T-cell (primary cell): ENCODE measurements at regions not wholly inside any gene's neighbourhood (a gene's known extent, or its start where the extent isn't known, plus 50 kb on each side); places are given as distances from the start of the nearest gene placed in this dataset.

Experiments
- ATAC-seq, 4 experiments: fragments of 200-7000 bp in 3 of 4; fragments of 150-1000 bp in 1 of 4; cut with Tn5 transposase; replicated peaks in 1 of 4; 1 replicate in 3 of 4; 2 replicates in 1 of 4; pipeline ENCODE4 v1.10.0; 2021; ENCODE audit warnings: moderate library complexity in 3 of 4, mild to moderate bottlenecking in 2 of 4, moderate number of reproducible peaks in 1 of 4
- CTCF ChIA-PET, 2 donors: fragments of 300-600 bp; sonication (Branson Sonifier 250); formaldehyde crosslinking; loops; one replicate each; lab custom pipeline; 2022; ENCODE audit warnings: antibody characterized with exemption in 2 of 2; lab: Charles Lee
- POLR2A ChIA-PET, 2 donors: fragments of 300-600 bp; sonication (Branson Sonifier 250); formaldehyde crosslinking; loops; one replicate each; lab custom pipeline; 2022; ENCODE audit warnings: antibody characterized with exemption in 2 of 2; lab: Charles Lee
- DNase-seq, 35 experiments: peaks; one replicate each; pipeline versions ENCODE4 v3.0.0 to v3.0.0-alpha.2; 2013 to 2023
- H3K27ac ChIP-seq: one replicate; pipeline ENCODE4 v1.5.1; 2013; ENCODE audit warnings: low read length
- H3K27me3 ChIP-seq, 2 experiments: replicated peaks in 1 of 2; 1 replicate in 1 of 2; 2 replicates in 1 of 2; pipeline versions ENCODE4 v1.6.1 to v1.7.0; 2013; ENCODE audit warnings: low read length in 1 of 2, mixed read lengths in 1 of 2; ENCODE audit not compliant: control insufficient read depth in 2 of 2, insufficient read depth in 2 of 2; ENCODE audit errors: extremely low read depth in 1 of 2
- H3K36me3 ChIP-seq, 2 donors: 1 replicate in 1 of 2; 2 replicates in 1 of 2; pipeline versions ENCODE4 v1.6.1 to v1.7.0; 2013; ENCODE audit warnings: low read length in 1 of 2; ENCODE audit not compliant: control insufficient read depth in 2 of 2, insufficient read depth in 1 of 2; ENCODE audit errors: extremely low read depth in 1 of 2
- H3K4me1 ChIP-seq, 2 experiments: 1 replicate in 1 of 2; 2 replicates in 1 of 2; pipeline versions ENCODE4 v1.6.1 to v1.7.0; 2013; ENCODE audit warnings: low read length in 2 of 2, mixed read lengths in 1 of 2; ENCODE audit not compliant: insufficient read depth in 2 of 2, control insufficient read depth in 1 of 2; ENCODE audit errors: extremely low read depth in 1 of 2
- H3K4me3 ChIP-seq, 2 donors: 1 replicate in 1 of 2; 2 replicates in 1 of 2; pipeline versions ENCODE4 v1.5.1 to v1.7.0; 2013; ENCODE audit warnings: mild to moderate bottlenecking in 2 of 2, low read length in 1 of 2, moderate library complexity in 1 of 2; ENCODE audit not compliant: control insufficient read depth in 1 of 2; ENCODE audit errors: extremely low read depth in 1 of 2
- H3K9me3 ChIP-seq: 2 replicates; pipeline ENCODE4 v1.7.0; 2013
- H3K27ac Mint-ChIP-seq, 2 donors: one replicate each; pipeline ENCODE4 v1.8.0; 2020 to 2021; ENCODE audit warnings: mild to moderate bottlenecking in 2 of 2, mixed read lengths in 2 of 2
- H3K27me3 Mint-ChIP-seq, 2 donors: one replicate each; pipeline ENCODE4 v1.8.0; 2021 to 2022; ENCODE audit warnings: mixed read lengths in 2 of 2
- H3K36me3 Mint-ChIP-seq: one replicate; pipeline ENCODE4 v1.8.0; 2021; ENCODE audit warnings: mixed read lengths
- H3K4me1 Mint-ChIP-seq, 3 donors: one replicate each; pipeline ENCODE4 v1.8.0; 2020 to 2022; ENCODE audit warnings: mixed read lengths in 3 of 3, mild to moderate bottlenecking in 1 of 3
- H3K4me3 Mint-ChIP-seq, 3 donors: one replicate each; pipeline ENCODE4 v1.8.0; 2020 to 2022; ENCODE audit warnings: mild to moderate bottlenecking in 3 of 3, mixed read lengths in 3 of 3, moderate library complexity in 3 of 3
- H3K9me3 Mint-ChIP-seq, 3 donors: one replicate each; pipeline ENCODE4 v1.8.0; 2020 to 2022; ENCODE audit warnings: mixed read lengths in 3 of 3
- WGBS: methylation state at CpG from one replicate; pipeline ENCODE4 v1.1.5; 2013; ENCODE audit warnings: missing lambda C conversion rate; ENCODE audit not compliant: insufficient coverage; 5-methylcytosine and 5-hydroxymethylcytosine counted together

DNA sequence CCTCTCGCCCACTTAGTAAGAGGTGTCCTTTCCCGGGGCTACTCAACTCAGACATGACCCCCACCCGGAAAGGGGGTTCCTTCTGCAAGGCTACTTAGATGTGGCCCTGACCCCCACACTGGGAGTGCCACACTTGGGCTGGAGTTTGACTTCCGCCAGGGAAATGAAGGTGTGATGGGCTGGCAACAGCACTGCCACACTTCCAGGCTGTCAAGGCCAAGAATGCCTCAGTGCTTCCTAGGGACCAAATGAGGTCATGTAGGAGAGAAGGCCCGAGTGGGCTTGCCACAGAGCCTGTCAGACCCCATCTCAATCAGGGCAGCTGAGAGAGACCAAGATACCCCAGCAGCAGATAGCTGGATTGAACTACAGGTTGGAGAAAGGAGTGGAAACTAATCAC is 55.5 kb downstream of the DRD1 start:
- H3K27me3 Mint-ChIP-seq: peaks cover 11 to 17% of the 10 kb centered on the region in 2 donors

DNA sequence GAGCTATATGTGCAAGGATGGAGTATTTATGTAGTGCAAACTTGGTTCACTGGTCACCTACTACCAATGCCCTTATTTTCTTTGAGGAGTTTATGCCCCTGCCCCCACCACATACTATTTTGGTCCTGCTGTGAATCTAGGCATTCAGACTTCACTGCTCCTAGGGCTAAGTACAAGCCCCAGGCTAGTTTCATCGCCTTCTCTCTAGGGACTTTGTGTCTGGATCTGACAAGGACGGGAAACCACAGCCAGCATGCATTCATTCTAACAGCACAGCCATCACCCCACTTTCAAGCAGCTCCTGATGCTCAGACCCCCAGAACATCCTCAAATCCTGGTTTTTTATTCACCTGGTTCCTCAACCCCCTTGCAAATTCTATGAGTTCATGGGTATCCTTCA is 56.8 kb downstream of the DRD1 start:
- Mint-ChIP-seq H3K9me3 (no peaks in the 10 kb centered on the region), H3K27me3 (peaks cover 14 to 29% of the 10 kb centered on the region in 2 donors), H3K4me3 (no peak overlapping the region), H3K4me1 (no peaks in the 10 kb centered on the region), H3K27ac (no peak overlapping the region), H3K36me3 (no peaks in the 10 kb centered on the region)
- ATAC-seq (no peak), DNase-seq (no peak)
- CTCF ChIA-PET: no interaction called here
- 61% methylated on average over 2 of the region's 2 CpGs for WGBS
- H3K27ac ChIP-seq: no peak overlapping the region
- POLR2A ChIA-PET: no interaction called here
- H3K4me1 ChIP-seq: no peaks in the 10 kb centered on the region
- H3K27me3 ChIP-seq: peaks cover 2 to 4% of the 10 kb centered on the region in 2 experiments
- no peak overlapping the region for H3K4me3 ChIP-seq
- H3K36me3 ChIP-seq: no peaks in the 10 kb centered on the region
- no peaks in the 10 kb centered on the region for H3K9me3 ChIP-seq

More for the DNA sequence above, 55.5 kb downstream of the DRD1 start:
- no peaks in the 10 kb centered on the region for H3K9me3 ChIP-seq
- ChIA-PET CTCF (no interaction called here), POLR2A (interaction anchor here in 1 of 2 donors (0.6 kb wide), 2 partner anchors 10 to 386 kb away, joined by 3 to 5 read pairs; no protein-coding TSS in a partner anchor)
- no peak overlapping the region for H3K4me3 ChIP-seq
- no peaks in the 10 kb centered on the region for H3K4me1 Mint-ChIP-seq
- peaks cover 2 to 6% of the 10 kb centered on the region in 2 experiments for H3K27me3 ChIP-seq
- ATAC-seq (no peak), DNase-seq (no peak)
- WGBS: 84% methylated on average over 2 of the region's 5 CpGs
- H3K4me1 ChIP-seq: no peaks in the 10 kb centered on the region
- H3K36me3 ChIP-seq: no peaks in the 10 kb centered on the region
- H3K27ac ChIP-seq: no peak overlapping the region
- no peaks in the 10 kb centered on the region for H3K9me3 Mint-ChIP-seq
- H3K27ac Mint-ChIP-seq: no peak overlapping the region
- no peak overlapping the region for H3K4me3 Mint-ChIP-seq
- no peaks in the 10 kb centered on the region for H3K36me3 Mint-ChIP-seq

DNA sequence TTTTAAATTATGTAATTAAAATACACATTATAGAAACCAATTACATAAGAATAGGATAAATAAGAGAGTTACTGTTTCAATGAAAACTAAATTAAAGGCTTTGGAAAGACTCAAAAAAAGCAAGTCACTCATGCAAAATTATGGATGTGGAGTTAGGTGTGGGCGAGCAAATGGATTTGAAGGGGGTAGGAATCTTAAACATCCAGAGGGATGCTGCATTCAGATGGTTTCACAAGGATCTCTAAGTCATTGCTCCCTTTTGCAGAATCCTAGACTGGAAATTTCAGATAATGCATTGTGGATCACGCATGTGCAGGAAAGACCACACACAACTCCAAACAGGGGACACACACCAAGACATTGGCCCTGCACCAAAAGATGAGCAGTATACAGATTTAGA is 57.5 kb downstream of the DRD1 start:
- H3K27ac Mint-ChIP-seq: no peak overlapping the region
- no peak for DNase-seq
- no peak overlapping the region for H3K4me3 ChIP-seq
- H3K27me3 Mint-ChIP-seq: peaks cover 12 to 29% of the 10 kb centered on the region in 2 donors
- H3K27me3 ChIP-seq: peaks cover 2 to 3% of the 10 kb centered on the region in 2 experiments
- no peaks in the 10 kb centered on the region for H3K36me3 ChIP-seq
- no peaks in the 10 kb centered on the region for H3K4me1 ChIP-seq
- no peaks in the 10 kb centered on the region for H3K4me1 Mint-ChIP-seq
- POLR2A ChIA-PET: no interaction called here
- ATAC-seq: no peak
- no peaks in the 10 kb centered on the region for H3K9me3 Mint-ChIP-seq
- H3K36me3 Mint-ChIP-seq: no peaks in the 10 kb centered on the region
- H3K4me3 Mint-ChIP-seq: no peak overlapping the region
- no peaks in the 10 kb centered on the region for H3K9me3 ChIP-seq
- WGBS: 67% methylated on average over 1 of the region's 2 CpGs
- H3K27ac ChIP-seq: no peak overlapping the region
- CTCF ChIA-PET: no interaction called here

DNA sequence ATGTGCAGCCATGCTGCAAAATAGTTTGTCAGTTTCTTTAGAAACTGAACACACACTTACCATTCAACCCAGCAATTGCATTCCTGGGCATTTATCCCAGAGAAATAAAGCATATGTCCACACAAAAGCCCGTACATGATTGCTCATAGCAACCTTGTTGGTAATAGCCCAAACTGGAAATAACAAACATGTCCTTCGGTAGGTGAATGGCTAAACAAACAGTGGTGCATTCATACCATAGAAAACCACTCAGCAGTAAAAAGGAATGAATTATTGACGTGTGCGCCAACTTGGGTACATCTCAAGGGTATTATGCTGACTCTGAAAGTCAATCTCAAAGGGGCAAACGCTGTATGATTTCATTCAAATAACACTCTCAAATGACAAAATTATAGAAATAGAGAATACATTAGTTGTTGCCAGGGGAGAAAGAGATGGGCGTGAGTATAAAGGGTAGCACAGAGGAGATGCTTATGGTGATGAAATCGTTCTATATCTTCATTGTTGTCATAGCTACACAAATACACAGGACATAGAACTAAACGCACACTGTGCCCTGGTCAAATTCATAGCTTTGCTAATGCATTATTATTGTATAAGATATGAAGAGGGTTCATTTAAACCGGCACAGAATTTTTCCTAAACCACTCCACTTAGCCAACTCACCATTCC is 58.2 kb downstream of the DRD1 start:
- ChIA-PET POLR2A (no interaction called here), CTCF (no interaction called here)
- Mint-ChIP-seq H3K4me3 (no peak overlapping the region), H3K27me3 (peaks cover 17 to 34% of the 10 kb centered on the region in 2 donors), H3K4me1 (no peaks in the 10 kb centered on the region), H3K36me3 (no peaks in the 10 kb centered on the region), H3K9me3 (no peaks in the 10 kb centered on the region), H3K27ac (no peak overlapping the region)
- Histone ChIP-seq H3K27me3 (peaks cover 2 to 3% of the 10 kb centered on the region in 2 experiments), H3K9me3 (no peaks in the 10 kb centered on the region), H3K4me3 (no peak overlapping the region), H3K4me1 (no peaks in the 10 kb centered on the region), H3K36me3 (no peaks in the 10 kb centered on the region), H3K27ac (no peak overlapping the region)
- DNase-seq (no peak), ATAC-seq (no peak)
- 100% methylated on average over 1 of the region's 9 CpGs for WGBS

DNA sequence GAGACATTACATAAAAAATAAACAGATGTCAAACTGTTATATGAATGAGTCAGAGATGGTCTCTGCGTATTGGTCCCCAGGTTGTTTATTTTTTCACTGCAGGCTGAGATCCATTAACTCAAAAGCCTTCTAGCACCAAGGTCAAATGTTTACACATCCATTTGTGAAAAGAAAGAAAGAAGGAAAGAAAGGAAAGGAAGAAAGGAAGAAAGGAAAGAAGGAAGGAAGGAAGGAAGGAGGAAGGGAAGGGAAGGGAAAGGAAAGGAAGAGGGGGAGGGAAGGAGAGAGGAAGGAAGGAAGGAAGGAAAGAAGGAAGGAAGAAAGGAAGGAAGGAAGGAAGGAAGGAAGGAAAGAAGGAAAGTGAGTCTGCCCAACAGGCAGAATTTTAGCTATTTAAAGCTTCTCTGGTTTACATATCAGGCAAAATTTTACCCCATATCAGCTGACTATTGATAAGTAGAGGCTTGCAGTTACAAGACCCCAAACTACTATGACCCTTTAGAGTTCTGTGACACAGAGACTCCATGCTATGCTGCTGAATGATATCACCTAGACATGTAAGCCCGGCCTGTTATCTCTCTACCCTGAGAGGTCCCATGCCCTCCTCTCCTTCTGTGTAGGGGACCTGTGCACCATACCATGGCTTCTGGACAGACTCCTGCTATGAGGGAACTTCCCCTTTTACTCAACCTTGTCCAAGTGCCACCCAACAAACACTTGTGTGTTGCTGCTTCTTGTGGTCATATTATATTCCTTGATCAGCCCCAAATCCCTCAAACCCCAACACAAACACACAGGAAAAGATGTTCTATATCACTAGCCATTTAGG is 59.0 kb downstream of the DRD1 start:
- H3K4me3 ChIP-seq: no peak overlapping the region
- Mint-ChIP-seq H3K9me3 (no peaks in the 10 kb centered on the region), H3K4me3 (no peak overlapping the region), H3K4me1 (no peaks in the 10 kb centered on the region), H3K27ac (no peak overlapping the region), H3K36me3 (no peaks in the 10 kb centered on the region), H3K27me3 (peaks cover 15 to 34% of the 10 kb centered on the region in 2 donors)
- DNase-seq (no peak), ATAC-seq (no peak)
- H3K27me3 ChIP-seq: peaks cover 2 to 3% of the 10 kb centered on the region in 2 experiments
- H3K4me1 ChIP-seq: no peaks in the 10 kb centered on the region
- no peak overlapping the region for H3K27ac ChIP-seq
- CTCF ChIA-PET: interaction anchor here in 1 of 2 donors (0.7 kb wide), 1 partner anchor 27 kb away, joined by 3 read pairs; no protein-coding TSS in a partner anchor
- no peaks in the 10 kb centered on the region for H3K9me3 ChIP-seq
- POLR2A ChIA-PET: no interaction called here
- WGBS: 100% methylated on average over 1 of the region's 2 CpGs
- no peaks in the 10 kb centered on the region for H3K36me3 ChIP-seq

DNA sequence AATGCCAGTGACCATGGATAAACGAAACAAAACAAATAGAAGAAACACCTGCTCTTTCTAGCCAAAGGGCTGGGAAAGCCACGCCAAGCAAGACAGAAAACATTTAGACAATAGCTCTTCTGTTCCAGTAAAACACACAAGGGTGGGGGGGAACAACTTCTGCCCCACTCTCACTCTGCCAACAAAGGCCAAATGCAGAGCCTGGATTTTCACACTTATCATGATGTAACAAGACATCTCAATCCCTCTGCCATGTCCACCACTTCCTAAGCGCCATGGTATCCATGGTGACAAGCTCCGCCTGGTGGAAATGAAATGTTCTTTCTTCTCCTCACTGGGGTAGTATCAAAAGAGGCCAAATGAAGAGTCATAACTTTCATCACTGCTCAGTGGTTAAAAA is 60.6 kb downstream of the DRD1 start:
- 67% methylated on average over 2 of the region's 4 CpGs for WGBS
- POLR2A ChIA-PET: no interaction called here
- CTCF ChIA-PET: no interaction called here

More for the DNA sequence above, 60.6 kb downstream of the DRD1 start:
- no peaks in the 10 kb centered on the region for H3K9me3 Mint-ChIP-seq
- no peaks in the 10 kb centered on the region for H3K4me1 Mint-ChIP-seq
- DNase-seq (no peak), ATAC-seq (no peak)
- Histone ChIP-seq H3K27me3 (peaks cover under 1 to 2% of the 10 kb centered on the region in 2 experiments), H3K36me3 (no peaks in the 10 kb centered on the region), H3K4me1 (no peaks in the 10 kb centered on the region), H3K9me3 (no peaks in the 10 kb centered on the region), H3K27ac (no peak overlapping the region), H3K4me3 (no peak overlapping the region)
- no peaks in the 10 kb centered on the region for H3K36me3 Mint-ChIP-seq
- peaks cover 19 to 44% of the 10 kb centered on the region in 2 donors for H3K27me3 Mint-ChIP-seq
- H3K4me3 Mint-ChIP-seq: no peak overlapping the region
- H3K27ac Mint-ChIP-seq: no peak overlapping the region
